GM19238 (cell line): ENCODE measurements at regions not wholly inside any gene's neighbourhood (a gene's known extent, or its start where the extent isn't known, plus 50 kb on each side); places are given as distances from the start of the nearest gene placed in this dataset.
"Not testable (repeated sequence)": the region's sequence is repeated elsewhere in the genome, so short reads cannot be mapped to it uniquely, and the experiment has no call there.

Experiments
- DNase-seq: peaks from one replicate; pipeline ENCODE4 v3.0.0; 2011; ENCODE audit warnings: low spot score; ENCODE audit not compliant: insufficient read length

GRCh38 chr2:7094231-7094741 is 177.1 kb downstream of the RNF144A start:
- DNase-seq, result no peak

- no peak for DNase-seq
Observed at GRCh38 chr2:7096726-7097352, 179.6 kb downstream of the RNF144A start.

- DNase-seq, result peak; percentile 54
Observed at GRCh38 chr2:7097353-7097895, 180.2 kb downstream of the RNF144A start.

- no peak for DNase-seq
Observed at GRCh38 chr2:7098816-7099215, 181.6 kb downstream of the RNF144A start.

DNA sequence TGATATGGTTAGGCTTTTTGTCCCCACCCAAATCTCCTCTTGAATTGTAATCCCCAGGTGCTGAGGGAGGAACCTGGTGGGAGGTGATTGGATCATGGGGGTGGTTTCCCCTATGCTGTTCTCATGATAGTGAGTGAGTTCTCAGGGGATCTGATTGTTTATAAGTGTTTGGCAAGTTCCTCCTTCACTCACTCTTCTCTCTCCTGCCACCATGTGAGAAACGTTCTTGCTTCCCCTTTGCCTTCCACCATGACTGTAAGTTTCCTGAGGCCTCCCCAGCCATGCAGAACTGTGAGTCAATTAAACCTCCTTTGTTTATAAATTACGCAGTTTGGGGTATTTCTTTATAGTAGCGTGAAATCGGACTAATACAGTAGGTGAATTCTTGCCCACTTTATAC is 182.5 kb downstream of the RNF144A start:
- DNase-seq, result not testable (repeated sequence)

GRCh38 chr2:7102826-7103225 is 185.6 kb downstream of the RNF144A start:
- no peak for DNase-seq

- no peak for DNase-seq
Observed at GRCh38 chr2:7108792-7109532, 191.8 kb downstream of the RNF144A start.

DNA sequence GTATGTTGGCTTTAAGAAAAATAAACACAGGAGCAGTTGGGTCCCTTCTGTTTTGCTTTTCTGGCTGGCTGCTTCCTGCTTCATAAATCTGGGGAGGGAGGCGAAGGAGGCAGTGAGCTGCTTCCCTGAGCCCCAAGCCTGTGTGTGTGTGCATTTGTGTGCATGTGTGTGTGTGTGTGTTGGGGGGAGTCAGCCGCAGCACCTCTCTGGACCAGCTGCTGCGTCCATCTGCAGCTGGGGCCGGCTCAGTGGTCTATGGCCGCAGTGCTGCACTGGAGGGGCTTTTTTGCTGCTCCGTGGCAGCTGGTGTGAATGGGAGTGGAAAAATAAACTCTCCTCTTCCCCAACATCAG is 192.3 kb downstream of the RNF144A start:
- no peak for DNase-seq

DNA sequence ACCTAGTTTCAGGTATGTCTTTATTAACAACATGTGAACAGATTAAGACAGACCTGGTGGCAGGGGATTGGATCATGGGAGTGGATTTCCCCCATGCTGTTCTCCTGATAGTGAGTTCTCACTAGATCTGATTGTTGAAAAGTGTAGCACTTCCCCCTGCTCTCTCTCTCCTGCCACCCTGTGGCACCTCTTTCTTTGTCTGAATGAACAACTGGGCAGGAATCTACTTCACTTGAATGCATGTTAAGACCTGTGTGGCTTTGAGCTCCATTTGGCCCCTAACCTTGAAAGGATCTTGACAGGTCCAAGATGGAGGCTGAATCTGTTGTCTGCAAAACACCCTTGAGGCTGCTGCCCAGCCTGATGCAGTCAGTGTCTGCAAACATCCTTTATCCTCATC is 194.4 kb downstream of the RNF144A start:
- no peak for DNase-seq

DNA sequence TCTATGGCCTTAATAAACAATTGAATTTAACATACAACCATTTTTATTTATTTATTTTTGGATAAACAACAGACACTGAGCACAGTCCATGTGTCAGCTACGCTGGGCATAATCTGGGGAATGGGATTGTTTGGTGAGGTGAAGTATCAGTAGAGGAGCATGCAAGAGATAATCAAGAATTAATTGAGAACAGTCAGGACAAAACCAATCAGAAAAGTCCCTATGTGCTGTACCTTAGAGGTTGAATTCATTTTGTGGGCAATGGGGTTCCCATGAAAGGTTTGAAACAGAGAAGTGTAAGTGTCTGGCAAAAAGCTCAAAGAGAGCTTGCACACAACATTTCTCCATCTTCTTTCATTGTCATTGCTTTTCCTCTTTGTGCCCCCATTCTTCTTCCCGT is 198.2 kb downstream of the RNF144A start:
- no peak for DNase-seq

GRCh38 chr2:7115906-7116305 is 198.7 kb downstream of the RNF144A start:
- no peak for DNase-seq

- no peak for DNase-seq
Observed at GRCh38 chr2:7116511-7116910, 199.3 kb downstream of the RNF144A start.

GRCh38 chr2:7117076-7117475 is 199.9 kb downstream of the RNF144A start:
- no peak for DNase-seq

- no peak for DNase-seq
Observed at GRCh38 chr2:7118606-7119131, 201.5 kb downstream of the RNF144A start.

DNA sequence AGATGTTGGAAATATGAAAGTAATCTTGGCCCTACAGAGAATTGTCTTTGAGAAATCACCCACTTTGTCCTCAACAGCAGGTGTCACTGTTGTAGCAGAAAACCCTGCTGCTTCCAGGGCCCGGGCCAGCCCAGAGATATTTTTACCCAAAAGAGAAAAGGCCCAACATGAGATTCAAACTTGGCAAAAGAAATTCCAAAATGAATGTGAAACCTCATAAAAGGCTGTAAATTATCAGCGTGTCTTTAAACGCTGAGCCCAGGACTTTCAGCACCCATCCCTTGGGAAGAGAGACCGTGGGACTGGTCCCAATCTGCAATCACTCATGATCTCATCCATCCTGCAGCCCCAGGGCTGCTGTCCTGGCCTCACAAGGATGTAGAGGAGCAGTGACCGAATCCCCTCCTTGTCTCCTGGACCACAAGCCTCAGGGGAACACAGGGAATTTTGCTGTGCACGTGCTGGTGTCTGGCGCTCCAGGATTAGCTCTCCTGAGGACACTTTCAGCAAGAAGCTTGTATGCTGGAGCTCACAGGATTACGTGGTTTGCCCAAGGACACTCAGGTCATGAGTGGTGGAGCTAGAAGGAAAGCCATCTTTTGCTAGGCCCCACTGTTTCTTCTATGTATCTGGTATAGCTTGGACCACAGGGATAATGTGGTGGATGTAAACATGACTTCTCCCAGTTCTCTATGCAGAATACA is 202.1 kb downstream of the RNF144A start:
- DNase-seq, result no peak

DNA sequence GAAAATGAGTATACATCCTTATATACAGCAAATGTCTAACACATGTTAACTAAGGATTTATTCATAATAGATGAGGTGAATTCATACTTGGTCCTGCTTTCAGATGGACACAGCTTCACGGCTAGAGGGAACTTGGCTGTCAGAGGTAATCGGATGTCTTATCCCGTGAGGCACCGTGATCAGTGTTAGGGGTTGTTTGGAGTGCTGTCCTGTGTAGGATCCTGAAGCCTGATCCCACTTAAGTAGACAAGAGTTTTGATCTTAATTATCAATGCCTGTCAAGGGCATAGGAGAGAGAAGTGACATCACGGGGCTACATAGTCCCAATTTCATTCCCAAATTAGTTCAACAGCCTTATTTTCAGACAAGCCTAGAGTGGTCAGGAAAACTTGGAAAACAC is 204.6 kb downstream of the RNF144A start:
- no peak for DNase-seq

DNA sequence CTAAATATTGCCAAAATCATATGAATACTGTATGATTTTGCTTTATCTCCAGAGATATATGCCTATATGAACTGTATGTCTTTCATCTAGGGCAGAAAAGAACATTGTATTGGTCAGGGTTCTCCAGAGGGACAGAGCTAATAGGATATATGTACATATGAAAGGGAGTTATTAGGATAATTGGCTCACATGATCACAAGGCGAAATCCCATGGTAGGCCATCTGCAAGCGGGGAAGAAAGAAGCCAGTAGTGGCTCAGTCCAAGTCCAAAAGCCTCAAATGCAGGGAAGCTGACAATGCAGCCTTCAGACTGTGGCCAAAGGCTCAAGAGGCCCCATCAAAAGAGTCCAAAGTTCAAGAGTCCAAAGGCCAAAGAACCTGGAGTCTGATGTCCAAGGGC is 209.9 kb downstream of the RNF144A start:
- DNase-seq, result no peak

DNA sequence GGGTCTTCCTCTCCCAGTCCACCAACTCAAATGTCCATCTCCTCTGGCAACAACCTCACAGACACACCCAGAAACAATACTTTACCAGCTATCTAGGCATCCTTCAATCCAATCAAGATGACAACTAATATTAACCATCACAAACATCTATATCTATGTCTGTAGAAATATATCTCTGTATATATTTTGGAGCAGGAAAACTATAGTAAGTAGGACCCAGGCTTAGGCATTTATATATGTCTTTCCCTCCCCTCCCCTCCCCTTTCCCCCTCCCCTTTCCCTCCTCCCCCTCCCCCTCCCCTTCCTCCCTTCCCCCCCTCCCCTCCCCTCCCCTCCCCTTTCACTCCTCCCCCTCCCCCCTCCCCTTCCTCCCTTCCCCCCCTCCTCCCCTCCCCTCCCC is 210.5 kb downstream of the RNF144A start:
- no peak for DNase-seq

DNA sequence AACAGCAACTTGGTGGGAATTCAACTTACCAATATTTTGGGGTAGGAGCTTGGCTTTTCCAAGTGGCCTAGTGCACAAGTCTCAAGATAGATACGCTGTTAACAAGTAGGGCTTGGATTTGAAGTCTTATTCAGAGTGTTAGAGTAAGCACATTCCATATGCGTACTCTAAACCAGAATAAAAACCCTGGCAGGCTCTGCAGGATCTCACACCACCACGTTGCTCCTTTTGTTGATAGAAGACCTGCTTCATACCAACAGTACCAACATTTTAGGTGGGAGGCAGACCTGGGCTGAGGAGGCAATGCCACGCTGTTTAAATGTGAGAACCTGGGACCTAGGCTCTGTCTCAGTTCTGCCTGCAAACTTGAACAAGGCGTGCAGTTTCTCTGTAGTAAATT is 214.0 kb downstream of the RNF144A start:
- no peak for DNase-seq

- DNase-seq, result no peak
Observed at GRCh38 chr2:7132753-7133152, 215.5 kb downstream of the RNF144A start.

GRCh38 chr2:7133521-7133920 is 216.3 kb downstream of the RNF144A start:
- no peak for DNase-seq

DNA sequence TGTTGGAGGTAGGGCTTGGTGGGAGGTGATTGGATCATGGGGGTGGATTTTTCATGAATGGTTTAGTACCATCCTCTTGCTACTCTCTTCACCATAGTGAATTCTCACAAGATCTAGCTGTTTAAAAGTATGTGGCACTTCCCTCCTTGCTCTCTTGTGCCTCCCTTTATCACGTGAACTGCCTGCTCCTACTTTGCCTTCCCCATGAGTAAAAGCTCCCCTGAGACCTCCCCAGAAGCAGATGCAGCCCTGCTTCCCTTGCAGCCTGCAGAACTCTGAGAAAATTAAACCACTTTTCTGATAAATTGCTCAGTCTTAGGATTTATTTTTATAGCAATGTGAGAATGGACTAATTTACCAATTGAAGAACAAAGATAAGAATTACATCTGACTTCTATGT is 223.1 kb downstream of the RNF144A start:
- DNase-seq, result no peak
